GM21526 (cell line): ENCODE measurements at regions not wholly inside any gene's neighbourhood (a gene's known extent, or its start where the extent isn't known, plus 50 kb on each side); places are given as distances from the start of the nearest gene placed in this dataset.

Source experiments
- ATAC-seq: cut with Tn5 transposase; IDR thresholded peaks from one replicate; pipeline ENCODE4 v1.9.1; 2021; ENCODE audit warnings: moderate library complexity; ENCODE audit not compliant: unreplicated experiment, low FRiP score

DNA sequence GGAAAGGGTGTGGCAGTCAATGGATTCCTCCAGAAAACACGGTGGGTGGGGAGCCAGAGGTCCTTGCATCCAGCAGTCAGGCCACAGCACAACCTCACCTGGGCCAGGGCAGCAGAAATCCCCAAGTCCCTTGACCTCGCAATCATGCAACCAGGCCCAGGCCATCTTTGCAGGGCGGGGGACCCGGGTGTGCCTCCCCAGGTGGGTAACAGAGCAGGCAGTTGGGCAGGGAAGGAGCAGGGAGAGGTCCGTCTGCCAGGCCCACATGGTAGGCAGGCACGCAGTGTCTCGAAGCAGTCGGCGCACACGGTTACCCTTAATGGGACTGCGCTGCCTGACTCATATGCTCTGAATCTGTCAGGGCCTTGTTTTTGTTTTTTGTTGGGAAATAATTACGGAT, 153.0 kb downstream of the RBFOX3 start:
- ATAC-seq, result no peak

DNA sequence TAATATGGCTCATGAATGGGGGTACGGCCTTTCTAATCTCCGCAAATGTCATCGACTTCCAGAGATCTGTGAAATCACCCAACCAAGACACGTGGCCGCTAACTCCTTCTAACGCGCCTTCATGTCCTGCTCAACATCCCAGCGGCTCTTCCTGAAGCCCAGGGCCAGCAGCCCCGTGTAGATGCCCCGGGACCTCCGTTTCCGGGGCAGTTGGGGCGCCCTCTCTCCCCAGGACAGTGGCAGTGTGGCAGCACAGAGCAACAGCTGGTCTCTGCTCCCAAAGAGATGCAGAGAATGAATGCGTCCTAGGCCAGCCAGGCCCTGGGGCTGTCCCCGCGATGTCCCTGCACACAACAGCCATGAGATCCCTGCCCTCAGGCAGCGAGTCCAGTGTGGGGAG, 153.5 kb downstream of the RBFOX3 start:
- ATAC-seq, result no peak

DNA sequence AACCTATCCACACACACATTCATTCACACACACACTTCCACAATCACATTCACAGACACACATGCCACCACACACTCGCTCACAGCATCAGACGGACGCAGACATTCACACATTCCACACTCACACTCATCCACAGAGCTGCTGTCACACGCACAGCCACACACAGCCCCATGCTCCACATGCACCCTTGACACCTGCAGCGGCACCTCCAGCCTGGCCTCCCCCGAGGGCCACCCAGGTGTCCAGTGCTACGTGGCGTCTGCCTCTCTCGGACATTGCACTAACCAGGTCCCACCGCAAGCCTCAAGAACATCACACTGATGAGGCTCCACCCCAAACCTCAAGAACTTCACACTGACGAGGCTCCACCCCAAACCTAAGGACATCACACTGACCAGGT, 155.2 kb downstream of the RBFOX3 start:
- no peak for ATAC-seq

DNA sequence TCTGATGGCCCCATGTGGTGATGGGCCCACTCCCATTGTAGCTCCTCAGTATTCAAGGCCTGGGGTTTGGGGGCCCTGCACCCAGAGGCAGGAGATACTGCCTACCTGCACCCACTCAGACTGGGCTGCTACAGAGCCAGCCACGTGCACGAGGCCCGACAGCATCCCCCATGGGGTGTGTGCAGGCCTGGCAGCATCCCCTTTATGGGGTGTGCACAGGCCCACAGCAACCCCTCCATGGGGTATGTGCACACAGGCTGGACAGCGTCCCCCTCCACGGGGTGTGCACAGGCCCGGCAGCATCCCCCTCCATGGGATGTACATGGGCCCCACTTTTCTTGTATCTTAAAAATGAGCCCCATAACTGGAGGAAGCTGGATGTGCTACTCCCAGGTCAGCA, 156.0 kb downstream of the RBFOX3 start:
- no peak for ATAC-seq

DNA sequence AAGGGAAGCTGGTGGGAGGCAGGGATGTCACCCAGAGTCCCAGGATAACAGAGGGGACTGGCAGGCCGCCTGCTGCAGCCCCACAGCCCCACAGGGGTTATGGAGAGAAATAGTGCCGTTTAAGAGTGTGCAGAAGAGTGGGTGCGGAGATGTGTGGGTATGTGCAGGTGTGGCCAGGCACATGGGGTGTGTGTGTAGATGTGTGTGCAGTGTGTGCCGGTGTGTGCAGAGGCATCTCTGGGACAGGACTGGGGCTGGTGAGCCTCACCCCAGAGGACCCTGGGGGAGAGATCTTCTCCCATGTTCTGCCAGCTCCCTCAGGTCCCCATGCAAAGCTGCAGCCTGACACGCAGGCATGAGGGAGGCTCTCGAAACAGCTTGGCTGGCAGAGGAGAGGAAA, 157.4 kb downstream of the RBFOX3 start:
- ATAC-seq, result no peak

DNA sequence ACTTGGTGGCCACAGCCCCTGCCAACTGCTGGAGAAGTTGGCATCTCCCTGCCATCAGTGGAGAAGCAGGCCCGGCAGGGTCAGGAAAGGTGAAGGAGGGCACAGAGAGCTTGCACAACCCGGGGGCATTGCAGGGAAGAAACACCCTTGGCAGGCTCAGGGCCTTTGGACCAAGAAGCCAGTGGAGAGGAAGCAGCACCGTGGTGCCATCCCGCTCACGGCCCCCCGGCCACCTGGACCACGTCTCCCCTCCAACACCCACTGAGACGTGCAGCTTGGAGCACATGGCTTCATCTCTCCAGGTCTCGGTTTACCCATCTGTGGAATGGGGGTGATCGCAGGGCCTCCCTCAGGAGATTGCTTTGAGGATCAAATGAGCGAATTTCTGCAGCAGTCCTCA, 158.1 kb downstream of the RBFOX3 start:
- ATAC-seq, result no peak

DNA sequence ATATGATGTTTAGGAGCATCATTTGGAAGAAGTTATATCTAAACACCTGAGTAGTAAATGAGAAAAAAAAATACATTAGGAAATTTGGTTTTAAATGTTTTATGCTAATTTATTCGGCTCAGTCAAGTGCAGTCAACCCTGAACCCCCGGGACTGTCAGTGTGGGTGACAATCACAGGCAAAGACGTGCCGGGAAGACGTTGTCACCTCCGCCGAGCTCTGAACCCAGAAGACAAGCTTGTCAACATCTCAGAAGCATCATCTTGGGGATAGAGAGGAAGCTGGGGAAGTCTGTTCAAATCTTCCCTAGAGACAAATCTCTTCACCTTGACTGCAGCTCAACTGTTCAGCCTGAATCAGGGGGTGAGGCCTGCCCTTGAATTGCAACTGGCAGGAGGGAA, 159.7 kb downstream of the RBFOX3 start:
- no peak for ATAC-seq

DNA sequence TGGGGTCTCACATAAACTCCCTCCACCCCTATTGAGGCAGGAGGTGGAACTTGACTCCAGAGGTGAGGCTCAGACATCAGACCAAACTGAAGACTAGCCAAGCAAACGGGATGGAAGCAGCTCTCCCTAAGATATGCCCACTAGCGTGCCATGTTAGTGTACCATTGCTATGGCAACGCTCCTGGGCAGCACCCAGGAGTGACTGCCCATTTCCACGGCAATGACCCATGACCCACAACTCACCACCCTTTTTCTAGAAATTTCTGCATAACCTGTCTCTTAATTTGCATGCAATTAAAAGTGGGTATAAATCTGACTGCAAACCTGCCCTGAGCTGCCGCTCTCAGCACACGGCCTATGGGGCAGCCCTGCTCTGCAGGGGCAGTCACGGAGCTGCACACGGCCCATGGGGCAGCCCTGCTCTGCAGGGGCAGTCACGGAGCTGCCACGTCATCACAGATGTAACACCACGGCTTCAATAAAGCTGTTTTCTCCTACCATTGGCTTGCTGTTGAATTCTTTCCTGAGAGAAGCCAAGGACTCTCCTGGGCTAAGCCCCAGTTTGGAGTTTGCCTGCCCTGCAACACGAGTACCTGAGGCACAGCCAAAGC, 164.3 kb downstream of the RBFOX3 start:
- no peak for ATAC-seq

DNA sequence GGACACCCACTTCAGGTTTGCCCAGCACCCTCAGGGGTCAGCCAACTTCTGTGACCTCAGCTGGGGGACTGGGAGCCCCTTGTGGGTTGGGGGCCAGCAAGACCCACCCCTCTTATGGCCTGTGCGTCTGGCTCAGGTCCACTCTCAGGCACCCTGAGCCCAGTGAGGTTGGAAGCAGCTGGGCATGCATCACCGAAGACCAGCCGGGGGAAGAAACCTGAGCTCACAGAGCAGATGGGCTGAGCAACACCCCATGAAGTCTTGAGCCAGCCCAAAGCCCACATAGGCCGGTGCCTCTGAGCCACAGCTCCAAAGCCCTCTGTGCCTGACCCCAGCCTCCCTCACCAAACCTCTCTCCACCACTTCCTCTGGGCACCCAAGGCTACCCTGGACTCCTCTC, 166.7 kb downstream of the RBFOX3 start:
- no peak for ATAC-seq

DNA sequence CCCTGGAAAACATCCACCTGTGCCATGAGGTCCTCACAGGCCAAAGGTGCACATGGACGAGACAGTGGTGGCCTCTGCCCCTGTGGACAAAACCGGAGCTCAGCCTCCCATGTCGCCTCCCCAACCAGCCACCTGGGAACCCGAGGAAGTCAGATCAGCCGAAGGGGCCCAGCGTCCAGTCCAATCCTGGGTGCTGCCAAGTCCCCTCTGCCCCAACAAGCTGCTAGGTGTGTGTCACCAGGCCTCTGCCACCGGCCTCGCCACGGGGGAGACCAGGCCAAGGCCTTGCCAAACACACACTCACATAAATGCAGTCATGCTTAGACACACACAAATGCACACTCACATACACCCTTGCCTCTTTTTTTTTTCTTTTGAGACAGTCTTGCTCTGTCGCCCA, 167.8 kb downstream of the RBFOX3 start:
- ATAC-seq, result no peak

DNA sequence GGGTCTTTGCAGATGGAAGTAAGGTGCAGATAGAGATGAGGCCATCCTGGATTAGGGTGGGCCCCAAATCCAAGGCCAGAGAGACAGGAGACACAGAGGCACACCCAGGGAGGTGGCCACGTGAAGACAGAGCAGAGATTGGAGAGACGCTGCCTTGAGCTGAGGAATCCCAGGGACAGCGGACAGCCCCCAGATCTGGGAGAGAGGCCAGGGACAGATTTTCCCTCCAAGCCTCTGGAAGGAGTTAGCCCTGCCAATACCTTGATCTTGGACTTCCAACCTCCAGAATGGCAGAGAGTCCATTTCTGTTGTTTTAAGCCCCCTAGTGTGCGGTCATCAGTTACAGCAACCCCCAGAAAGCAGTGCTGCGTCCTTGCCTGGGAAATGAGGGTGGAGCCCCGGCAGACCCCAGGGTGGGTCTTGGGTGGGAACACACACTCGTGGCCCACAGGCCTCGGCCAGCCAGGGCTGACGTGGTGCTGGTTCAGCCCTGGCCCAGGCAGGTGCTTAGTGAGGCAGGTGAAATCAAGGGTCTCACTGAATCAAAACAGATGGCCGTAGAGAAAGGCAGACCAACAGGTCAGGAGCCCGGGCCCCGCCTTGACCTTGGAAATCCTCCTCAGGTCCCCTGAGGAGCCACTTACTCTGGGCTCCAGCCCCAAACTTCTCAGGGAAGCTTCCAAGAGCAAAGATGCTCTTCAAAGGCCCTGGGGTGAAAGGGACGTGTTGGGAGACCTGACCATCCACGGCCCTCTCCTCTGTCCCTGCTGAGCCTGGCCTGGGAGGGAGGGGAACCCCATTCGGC, 169.3 kb downstream of the RBFOX3 start:
- ATAC-seq, result no peak

DNA sequence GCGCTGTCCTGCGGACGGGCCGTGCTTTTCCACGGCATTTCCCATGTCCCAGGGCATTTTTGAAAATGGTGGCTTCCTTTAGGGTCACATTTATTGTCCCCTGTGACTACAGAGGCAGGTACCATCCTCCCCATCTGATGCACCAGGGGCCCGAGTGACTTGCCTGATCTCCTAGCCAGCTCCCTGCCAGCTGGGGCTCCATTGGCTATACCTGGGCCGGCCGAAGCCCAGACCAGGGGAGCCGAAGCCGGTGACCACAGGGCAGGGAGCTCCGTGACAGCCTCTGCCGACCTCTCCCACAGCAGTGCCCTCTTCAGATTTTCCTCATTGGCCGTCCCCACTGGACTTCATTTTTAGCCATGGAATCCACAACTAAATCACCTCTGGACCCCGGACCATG, 170.6 kb downstream of the RBFOX3 start:
- no peak for ATAC-seq

DNA sequence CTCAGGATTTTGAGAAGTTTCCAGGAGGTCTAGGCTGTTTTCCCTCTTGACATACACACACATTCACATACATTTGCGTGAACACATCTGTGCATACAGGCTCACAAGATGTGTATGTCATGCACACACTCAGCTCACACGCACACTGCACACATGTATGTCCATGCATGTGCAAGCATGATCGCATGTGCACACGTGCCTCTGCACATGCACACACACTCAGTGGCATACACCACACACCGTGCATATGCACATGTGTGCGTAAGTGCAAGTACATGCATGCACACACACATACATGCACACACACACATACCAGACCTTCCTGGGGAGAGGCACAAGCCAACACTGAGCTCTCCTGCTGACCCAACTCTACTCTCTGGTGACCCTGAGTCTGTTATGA, 171.4 kb downstream of the RBFOX3 start:
- no peak for ATAC-seq

DNA sequence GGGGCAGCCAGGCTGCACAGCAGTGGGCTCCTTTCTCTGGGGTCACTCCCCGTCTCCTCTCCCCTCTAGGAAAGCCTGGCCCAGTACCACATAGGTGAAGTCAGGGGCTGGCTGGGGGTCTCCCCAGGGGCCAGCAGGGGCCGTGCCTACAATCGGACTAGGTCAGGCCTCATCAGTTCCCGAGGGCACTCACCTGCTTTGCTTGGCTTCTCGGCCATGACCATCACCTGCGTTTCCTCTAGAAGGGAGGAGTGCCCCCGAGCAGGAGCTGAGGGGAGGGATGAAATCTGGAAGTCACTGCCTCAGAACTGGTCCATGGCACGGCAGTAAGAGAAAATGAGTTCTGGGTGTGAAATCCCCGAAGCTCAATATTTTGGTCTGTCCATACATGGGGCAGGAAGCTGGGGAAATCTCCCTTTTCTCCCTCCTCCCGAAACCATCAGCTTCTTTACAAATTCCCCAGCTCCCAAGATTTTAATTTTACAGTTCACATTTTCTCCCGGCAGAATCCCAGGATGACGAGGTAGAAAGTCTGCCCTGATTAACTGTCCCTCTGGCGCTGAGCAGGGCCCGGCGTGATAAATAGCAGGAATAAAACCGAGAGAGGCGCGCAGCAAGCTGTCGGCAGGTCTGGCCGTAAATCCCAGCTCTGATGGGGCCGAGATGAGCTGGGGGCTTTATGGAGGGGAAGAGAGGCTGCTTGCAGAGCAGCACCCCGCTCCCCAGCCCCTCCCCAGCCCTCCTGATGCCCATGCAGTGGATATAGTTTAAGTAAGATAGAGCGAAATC, 172.1 kb downstream of the RBFOX3 start:
- no peak for ATAC-seq

DNA sequence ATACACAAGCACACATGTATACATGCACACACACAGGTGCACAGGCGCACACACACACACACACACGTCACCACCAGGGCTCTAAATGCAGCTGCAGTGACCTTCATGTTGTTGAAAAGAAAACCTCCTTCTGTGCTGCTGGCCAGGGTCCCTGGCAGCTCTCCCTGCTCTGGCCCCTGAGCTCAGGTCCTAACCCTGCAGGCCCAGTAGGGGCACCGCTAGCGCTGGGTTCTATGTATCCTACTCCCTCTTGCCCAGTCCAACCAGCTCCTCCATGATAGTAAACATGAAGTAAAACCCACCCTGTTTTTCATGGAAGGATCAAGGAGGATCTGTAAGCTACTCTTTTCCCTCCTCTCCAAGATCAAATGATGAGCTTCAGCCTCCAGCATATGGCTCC, 172.8 kb downstream of the RBFOX3 start:
- ATAC-seq, result no peak

DNA sequence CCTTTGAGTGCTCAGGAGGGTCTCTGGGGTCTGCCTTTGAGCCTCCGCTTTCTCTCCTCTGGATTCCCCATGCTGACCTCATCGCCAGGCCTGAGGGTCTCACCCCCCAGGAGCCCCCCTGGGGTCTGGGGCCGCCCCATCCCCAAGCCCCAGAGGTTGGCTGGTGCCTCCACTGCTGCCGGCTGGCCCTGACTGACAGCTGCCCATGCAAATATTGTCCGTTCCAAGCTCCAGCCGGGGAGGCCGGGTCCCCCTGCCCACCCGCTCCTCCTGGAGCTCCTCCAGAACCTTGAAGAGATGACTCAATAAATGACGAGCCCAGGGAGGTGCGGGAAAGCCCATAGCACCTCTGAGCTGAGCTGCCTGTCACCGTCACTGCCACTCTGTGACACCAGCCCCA, 173.8 kb downstream of the RBFOX3 start:
- ATAC-seq, result no peak

DNA sequence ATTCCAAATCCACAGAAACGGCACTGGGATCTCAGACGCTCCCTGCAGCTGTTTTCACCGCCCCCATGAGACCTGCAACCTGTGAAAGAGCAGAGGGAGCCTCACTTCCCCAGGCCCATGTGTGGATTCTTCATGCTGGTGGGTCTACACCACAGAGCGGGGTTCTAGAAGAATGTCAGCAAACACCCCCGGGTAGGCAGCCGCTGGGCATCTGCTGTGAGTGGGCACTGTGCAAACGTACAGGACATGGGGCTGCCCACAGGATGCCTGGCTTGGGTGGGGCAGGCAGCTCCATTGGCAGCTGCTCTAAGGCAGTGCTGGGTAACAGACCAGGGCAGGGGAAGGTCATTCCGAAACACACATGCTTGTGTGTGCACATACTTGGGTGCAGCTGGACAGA, 174.9 kb downstream of the RBFOX3 start:
- ATAC-seq, result no peak

DNA sequence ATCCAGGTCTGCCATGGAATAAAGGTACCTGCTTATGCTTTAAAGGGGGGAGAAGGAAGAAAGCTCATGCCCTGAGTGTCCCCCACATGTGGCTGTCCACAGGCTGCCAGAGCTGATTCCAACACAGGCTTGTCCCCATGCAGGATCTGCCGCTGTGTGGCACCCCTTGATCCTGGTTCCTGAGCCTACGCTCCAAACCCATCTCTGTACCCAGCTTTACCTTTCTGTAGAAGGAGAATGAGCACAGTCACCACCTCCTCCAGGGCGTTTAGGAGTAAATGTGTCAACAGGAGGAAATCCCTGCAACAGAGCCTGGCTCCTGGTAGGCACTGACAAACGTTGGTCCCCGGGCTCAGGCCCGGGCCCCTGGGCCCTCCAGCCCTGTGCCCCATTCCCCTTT, 175.6 kb downstream of the RBFOX3 start:
- ATAC-seq, result no peak

DNA sequence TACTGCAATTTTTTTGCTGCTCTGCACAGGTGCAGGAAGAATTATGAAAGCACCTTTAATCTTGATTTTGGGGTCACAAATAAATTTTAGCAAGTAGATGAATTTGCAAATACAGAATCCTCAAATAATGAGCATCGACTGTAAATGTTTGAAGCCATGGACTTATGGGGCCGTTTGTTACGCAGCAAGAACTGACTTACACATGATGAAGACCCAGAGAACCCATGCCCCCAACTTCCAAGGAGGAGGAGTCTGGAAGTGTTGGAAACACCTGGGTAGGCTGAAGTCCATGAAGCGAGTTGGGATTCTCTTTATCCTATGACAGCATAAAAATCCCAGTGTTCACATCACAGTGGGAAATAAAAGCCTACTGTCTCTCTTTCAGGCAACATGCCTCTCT, 176.6 kb downstream of the RBFOX3 start:
- no peak for ATAC-seq

DNA sequence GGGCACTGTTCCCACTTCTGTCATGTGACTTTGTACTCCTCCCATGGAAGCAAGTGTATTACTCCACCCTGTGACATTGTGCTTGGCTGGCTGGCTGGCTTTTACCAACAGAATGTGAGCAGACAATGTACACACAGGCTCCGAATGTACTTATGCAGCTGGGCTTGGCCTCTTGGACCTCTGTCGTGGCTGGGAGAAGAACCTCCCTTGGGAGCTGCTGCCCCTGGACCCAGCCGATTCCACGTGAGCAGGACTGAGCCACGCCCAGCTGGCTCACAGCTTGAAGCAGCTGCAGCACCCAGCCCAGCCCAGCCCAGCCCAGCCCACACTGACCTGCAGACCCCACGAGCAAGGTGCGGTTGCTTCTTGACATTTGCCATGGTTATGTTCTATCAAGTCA, 177.5 kb downstream of the RBFOX3 start:
- no peak for ATAC-seq

DNA sequence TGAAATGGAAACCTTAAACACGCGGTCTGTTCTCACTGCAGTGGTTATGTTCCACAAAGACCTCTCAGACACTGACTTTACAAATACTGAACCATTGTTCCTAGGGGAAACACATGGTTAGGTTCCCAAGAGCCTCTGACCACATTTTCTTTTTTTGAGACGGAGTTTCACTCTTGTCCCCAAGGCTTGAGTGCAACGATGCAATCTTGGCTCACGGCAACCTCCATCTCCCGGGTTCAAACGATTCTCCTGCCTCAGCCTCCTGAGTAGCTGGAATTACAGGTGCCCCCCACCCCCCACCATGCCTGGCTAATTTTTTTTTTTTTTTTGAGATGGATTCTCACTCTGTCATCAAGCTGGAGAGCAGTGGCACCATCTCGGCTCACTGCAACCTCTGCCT, 179.7 kb downstream of the RBFOX3 start:
- ATAC-seq, result no peak
